ENCODE measurements at regions not wholly inside any gene's neighbourhood (a gene's known extent, or its start where the extent isn't known, plus 50 kb on each side); places are given as distances from the start of the nearest gene placed in this dataset.
"Not testable (repeated sequence)": the region's sequence is repeated elsewhere in the genome, so short reads cannot be mapped to it uniquely, and the experiment has no call there.

- DNase-seq (ENCODE audit: low spot score): peak; percentile 15
Observed at GRCh38 chr19:30865511-30865910, 483.7 kb downstream of the TSHZ3 start.

DNA sequence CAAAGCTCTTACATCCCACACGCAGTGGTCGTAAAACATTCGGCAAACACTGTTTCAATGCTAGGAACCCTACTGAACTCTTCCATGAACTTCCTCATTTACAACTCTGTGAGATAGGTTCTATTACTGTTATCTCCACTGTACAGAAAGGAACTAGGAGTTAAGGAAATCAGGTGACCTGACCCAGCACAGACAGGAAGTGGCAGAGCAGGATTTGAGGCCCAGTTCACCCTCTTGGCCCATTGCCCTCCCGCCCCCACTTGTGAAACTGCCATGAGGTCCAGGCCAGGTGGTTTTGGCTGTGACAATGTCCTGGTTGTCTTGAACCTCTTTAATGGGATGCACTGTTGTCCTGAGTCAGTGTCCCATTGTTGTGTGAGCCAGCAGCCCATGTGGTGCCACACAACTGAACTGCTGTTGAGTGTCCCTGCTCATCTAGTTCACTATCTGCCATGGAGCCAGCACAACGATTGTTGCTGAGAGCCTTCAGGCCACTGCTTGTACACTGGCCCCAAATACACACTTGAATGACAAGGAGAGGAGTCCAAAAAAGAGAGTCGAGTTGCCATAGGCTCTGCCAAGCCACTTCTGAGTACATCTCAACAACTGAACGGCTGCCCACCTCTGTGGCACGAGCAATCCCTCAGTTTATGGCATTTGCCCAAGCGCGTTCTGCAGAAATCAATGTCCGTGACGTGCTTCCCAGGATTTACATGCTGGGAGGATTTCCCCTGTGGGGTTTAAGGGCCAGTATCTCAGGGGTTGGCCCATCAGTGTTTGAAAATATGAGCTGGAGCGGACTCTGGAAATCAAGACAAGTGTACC lies 484.6 kb downstream of the TSHZ3 start:
- DNase-seq (ENCODE audit: low spot score): peak; percentile 54

GRCh38 chr19:30862876-30863275 lies 486.4 kb downstream of the TSHZ3 start:
- peak; percentile 1 for DNase-seq (ENCODE audit: low spot score)

DNA sequence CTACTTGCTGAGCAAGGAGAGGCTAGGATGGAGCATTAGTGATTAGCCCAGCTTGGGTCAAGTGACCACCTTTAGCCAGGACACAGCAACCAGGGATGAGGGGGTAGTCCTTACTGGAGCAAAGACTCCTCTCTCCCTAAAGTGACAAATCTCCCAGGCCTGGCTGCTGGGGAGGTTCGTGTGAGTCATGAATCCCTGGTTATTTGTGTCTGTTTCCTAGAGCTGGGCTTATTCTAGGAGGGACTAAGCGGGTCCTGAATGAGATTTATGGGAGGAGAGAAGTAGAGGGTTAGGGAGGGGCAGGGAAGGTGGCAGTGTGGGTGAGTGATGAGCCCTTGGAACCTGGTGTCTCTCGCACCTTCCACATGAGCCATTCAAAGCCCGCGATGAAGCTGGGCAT lies 487.3 kb downstream of the TSHZ3 start:
- no peak for DNase-seq (ENCODE audit: low spot score)

- no peak for DNase-seq (ENCODE audit: low spot score)
Observed at GRCh38 chr19:30857966-30858490, 485.8 kb downstream of the ZNF536 start.

DNA sequence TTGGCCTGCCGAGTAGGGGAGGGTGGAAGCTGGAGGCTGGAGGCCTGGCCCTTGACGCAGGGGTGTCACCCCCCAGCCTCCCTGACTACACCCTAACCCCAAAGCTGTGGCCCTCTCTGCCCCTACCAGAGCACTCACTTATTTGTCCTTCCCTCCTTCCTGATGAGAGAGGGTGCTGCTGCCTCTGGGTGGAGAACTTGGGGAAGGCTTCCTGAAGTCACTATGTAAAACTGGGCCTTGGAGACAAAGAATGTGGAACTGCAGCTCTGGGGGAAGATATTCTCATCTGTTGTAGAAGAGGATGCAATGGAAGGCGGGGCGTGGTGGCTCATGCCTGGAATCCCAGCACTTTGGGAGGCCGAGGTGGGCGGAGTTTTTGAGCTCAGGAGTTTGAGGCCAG lies 485.2 kb downstream of the ZNF536 start:
- DNase-seq (ENCODE audit: low spot score): no peak

DNA sequence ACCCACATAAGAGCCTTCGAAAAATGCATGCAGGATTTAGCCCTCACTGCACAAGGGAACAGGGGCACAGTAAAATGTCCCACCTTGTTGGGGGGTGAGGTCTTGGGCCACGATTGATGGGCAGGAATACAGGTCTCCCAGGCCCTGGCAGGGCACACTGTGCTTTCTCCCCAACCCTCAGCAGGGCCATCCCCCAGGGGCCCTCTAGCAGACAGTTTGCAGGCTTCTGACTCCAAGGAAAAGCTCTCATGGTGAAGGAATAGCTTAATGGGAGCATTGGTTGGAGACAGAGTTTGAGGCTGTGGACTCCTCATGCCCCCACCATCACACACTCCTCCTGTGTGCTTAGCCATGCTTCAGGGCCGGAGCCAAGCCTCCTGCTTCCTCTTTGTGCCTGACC lies 484.6 kb downstream of the ZNF536 start:
- DNase-seq (ENCODE audit: low spot score): no peak

DNA sequence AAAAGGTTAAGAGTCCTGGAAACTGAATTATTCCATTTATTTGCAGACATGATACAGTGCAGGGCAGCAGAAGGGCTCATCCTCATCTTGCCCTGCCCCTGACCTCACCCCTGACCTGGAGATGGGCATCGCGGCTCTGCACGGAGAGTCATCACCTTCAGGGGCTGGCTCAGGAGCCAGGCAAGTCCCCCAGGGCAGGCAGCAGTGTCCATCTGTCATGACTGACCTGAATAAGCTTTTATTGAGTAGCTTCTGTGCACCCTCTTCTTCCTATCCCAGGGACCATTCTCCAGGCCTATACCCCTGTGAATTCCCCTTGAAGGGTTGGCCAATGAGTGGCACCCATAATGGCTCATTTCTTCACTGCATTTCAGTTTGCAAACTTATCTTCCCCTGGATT lies 484.2 kb downstream of the ZNF536 start:
- DNase-seq (ENCODE audit: low spot score): no peak

DNA sequence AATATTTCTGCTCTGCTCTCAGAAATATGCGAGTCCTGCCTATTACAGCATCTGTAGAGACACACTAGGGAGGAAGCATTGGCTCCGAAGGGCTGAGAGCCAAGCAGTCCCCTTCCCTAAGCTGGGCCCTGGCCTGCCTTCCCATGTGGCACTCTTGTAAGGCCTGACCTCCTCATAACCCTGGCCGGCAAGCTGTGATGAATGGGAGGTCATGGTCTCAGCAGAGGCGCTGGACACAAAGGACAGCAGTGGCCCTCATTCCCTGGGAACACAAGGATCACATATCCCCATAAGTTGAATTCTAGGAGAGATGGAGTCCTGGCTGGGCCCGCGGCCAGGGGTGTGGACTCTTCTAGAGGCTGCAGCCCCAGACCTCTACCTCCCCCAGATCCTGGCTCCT lies 483.3 kb downstream of the ZNF536 start:
- no peak for DNase-seq (ENCODE audit: low spot score)

DNA sequence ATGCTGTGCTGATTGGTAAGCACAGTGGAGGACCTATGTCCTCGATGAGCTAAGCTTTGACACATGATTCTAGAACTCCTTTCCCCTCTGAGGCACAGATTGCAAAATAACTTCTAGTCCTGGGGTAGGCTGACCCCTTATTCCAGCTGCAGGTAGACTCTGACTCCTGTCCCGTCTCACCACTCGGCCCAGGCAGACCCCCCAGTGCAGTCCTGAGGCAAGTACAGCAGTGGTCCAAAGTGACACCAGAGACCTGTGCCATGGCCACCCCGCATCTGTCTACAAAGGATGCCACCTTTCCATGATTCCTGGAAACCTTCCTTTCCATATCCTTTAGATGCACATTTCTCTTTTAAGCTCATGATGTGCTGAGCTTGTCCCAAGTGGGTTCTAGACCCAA lies 482.5 kb downstream of the ZNF536 start:
- no peak for DNase-seq (ENCODE audit: low spot score)

GRCh38 chr19:30854207-30854606 lies 482.0 kb downstream of the ZNF536 start:
- no peak for DNase-seq (ENCODE audit: low spot score)

GRCh38 chr19:30853036-30853435 lies 480.9 kb downstream of the ZNF536 start:
- no peak for DNase-seq (ENCODE audit: low spot score)

- no peak for DNase-seq (ENCODE audit: low spot score)
Observed at GRCh38 chr19:30852168-30852567, 480.0 kb downstream of the ZNF536 start.

GRCh38 chr19:30851646-30852045 lies 479.5 kb downstream of the ZNF536 start:
- DNase-seq (ENCODE audit: low spot score): no peak

DNA sequence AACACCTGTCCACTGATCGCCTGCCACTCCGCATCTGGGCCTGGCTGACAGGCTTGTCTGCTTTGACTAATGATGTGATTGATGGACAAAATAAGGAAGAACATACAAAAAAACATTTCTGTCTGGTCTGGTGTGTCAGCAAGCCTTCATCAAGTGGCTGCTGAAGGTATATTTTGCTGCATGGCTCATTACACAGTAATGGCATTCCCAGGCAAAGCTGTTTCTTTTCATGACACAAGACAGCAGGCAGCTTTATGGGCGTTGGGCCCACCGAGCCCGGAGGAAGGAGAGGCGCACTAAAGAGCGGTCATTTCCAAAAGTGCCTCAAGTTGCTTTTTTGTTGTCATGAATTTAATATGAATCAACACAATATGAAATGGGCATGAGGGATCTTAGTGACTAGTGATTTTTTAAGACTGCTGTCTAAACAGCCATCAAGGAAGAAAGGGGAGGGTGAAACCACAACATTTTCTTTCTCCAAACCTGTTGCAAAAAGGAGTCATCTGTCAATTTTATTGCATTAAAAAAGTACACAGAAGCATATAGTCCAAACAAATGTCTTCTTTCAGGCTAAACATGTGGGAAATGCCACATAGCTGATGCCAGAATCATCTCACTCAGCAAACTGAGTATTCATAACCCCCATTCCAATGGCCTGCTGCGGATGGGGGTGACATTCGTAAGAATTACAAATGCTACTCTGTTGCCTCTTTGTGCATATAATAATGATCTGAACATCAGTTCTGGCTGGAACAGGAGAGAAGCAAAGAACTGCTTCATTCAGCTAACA lies 476.6 kb downstream of the ZNF536 start:
- no peak for DNase-seq (ENCODE audit: low spot score)

- no peak for DNase-seq (ENCODE audit: low spot score)
Observed at GRCh38 chr19:30846102-30846501, 473.9 kb downstream of the ZNF536 start.

DNA sequence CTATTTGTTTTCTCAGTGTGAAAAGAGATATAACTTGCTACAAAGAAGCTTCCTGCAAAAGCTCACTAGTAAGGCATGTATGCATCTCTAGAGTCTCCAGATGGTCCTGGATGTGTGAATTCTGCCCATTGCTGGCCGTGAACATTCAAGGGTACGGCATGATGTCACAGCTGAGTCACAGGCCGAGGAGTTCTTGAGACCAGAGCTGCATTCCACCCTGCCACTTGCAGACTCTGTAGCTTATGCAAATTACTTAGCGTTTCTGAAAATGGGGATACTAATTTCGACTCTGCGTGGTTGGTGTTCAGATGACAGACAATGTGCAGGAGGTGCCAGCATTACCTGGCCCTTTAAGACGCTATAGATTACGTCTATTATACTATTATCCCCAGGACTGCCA lies 470.7 kb downstream of the ZNF536 start:
- no peak for DNase-seq (ENCODE audit: low spot score)

DNA sequence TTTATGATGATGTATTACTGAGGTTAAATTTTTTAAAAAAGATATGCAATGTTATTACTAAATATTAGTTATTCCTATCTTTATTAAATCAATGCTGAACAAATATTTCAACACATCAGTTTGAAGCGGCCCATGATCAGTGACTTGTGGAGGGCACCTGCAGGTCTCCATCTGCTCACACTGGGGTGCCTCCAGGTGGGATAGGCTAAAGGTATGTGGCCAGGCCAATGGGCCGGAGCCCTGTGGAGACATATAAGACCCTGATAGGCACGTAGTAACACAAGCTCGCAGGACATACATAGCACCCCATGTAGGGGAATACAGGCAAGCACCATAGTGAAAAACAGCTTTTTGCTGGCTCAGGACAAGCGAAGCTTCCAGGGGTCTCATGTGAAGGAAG lies 469.8 kb downstream of the ZNF536 start:
- DNase-seq (ENCODE audit: low spot score): no peak

DNA sequence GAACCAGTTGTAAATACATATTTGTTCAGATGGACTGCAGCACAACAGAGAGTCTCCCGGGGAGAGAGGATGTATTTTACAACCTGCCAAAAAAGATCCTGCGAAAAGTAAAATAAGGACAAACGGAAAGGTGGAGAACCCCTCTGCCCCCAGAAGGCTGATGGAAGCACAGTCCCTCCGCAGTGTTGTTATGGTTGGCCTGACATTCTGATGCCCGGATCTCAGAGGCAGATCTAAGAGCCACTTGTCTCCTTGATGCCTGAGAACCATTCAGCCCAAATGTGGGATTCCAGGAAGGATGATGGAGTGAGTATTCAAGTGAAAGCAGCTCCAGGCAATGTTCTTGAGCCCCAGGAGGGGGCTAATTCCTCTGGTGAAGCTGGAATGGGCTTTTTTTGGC lies 458.7 kb downstream of the ZNF536 start:
- DNase-seq (ENCODE audit: low spot score): no peak

DNA sequence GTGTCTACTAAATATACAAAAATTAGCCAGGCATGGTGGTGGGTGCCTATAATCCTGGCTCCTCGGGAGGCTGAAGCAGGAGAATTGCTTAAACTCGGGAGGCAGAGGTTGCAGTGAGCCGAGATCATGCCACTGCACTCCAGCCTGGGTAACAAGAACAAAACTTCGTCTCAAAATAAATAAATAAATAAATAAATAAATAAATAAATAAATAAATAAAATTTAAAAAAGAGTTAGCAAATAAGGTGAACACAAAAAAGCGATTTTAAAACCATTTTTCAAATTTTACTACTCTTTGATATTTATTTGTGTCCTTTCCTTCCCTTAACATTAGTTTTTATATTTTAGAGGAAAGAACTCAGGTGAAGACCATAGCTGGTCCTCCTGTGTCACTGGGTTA lies 453.3 kb downstream of the ZNF536 start:
- not testable (repeated sequence) for DNase-seq (ENCODE audit: low spot score)

GRCh38 chr19:30824809-30825208 lies 452.6 kb downstream of the ZNF536 start:
- no peak for DNase-seq (ENCODE audit: low spot score)

DNA sequence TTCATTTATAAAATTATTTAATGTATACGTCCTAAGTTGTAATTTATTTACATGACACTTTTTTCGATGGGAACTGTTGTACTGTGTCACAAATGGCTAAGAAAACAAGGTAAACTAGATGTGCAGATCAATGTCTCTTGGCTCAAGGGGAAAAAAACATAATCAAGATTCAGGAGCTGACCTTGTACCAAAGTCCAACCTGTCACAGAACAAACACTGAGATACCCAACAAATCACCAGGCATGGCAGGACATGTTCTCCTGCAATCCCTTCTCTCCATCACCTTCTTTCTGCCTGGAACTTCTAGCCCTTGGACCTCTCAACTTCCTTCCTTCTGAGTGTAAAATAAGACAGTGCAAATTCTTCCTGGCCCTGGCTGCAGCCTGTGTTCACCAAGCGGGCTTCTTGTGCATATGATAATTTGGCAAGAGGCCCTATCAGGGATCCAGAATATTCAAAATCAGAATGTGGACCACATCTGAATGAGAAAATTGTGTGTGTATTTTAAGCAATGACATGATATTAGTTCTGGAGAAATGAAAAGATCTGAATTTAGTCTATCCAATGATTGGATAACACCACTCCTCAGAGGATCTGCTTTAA lies 445.9 kb downstream of the ZNF536 start:
- DNase-seq (ENCODE audit: low spot score): no peak

DNA sequence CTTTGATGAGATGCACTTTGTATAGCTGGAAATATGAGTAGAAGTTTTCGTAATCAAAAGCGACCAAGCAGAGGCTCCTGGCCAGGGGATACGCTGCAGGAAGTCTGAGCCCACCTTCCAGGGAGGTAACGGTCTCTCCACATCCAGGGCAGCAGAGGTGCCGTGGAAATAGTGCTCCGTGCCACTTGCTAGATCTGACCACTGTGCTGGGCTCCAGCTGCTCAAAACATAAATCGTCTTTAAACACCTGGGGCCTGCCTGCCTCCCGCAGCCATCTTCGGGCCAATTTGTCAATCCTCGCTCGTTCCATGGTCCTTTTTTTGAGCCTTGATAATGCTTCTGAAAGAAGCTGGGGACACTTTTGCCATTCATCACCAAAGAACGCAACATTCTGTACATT lies 445.0 kb downstream of the ZNF536 start:
- DNase-seq (ENCODE audit: low spot score): no peak

All from left forelimb (tissue), 1 donor.